HEK293T (cell line): ENCODE measurements at regions not wholly inside any gene's neighbourhood (a gene's known extent, or its start where the extent isn't known, plus 50 kb on each side); places are given as distances from the start of the nearest gene placed in this dataset.

ENCODE experiments used
- CTCF ChIA-PET: fragments of 350-600 bp; formaldehyde crosslinking; extraction: SDS; loops from one replicate; lab custom pipeline; 2021; ENCODE audit warnings: antibody characterized with exemption, inconsistent platforms; lab: Yijun Ruan, JAX
- POLR2A ChIA-PET: fragments of 350-600 bp; formaldehyde crosslinking; extraction: SDS; loops from one replicate; lab custom pipeline; 2020; ENCODE audit warnings: antibody characterized with exemption, inconsistent platforms; lab: Yijun Ruan, JAX
- DNase-seq: peaks from one replicate; pipeline ENCODE4 v3.0.0; 2012; ENCODE audit warnings: mixed read lengths; ENCODE audit errors: extremely low spot score
- ARNT ChIP-seq: fragments of 450-650 bp; IDR thresholded peaks from 2 replicates; pipeline ENCODE4 v1.6.1; 2017; ENCODE audit warnings: mild to moderate bottlenecking
- BHLHE40 ChIP-seq: fragments of 450-650 bp; IDR thresholded peaks from 2 replicates; pipeline ENCODE4 v1.6.1; 2016; ENCODE audit warnings: mild to moderate bottlenecking, moderate library complexity, borderline replicate concordance
- CTBP1 ChIP-seq: fragments of 450-650 bp; IDR thresholded peaks from 2 replicates; pipeline ENCODE4 v1.6.1; 2016; ENCODE audit warnings: borderline replicate concordance
- ELF4 ChIP-seq: fragments of 450-650 bp; IDR thresholded peaks from 2 replicates; pipeline ENCODE4 v1.6.1; 2017; ENCODE audit warnings: antibody characterized with exemption
- FOXA1 ChIP-seq: fragments of 450-650 bp; IDR thresholded peaks from 2 replicates; pipeline ENCODE4 v1.6.1; 2016; ENCODE audit warnings: mild to moderate bottlenecking
- FOXK2 ChIP-seq: fragments of 450-650 bp; IDR thresholded peaks from 2 replicates; pipeline ENCODE4 v1.6.1; 2016; ENCODE audit warnings: mild to moderate bottlenecking
- FOXM1 ChIP-seq: fragments of 450-650 bp; IDR thresholded peaks from 2 replicates; pipeline ENCODE4 v1.6.1; 2017; ENCODE audit warnings: mild to moderate bottlenecking, borderline replicate concordance
- HDGF ChIP-seq: fragments of 450-650 bp; IDR thresholded peaks from 2 replicates; pipeline ENCODE4 v1.6.1; 2017; ENCODE audit warnings: antibody characterized with exemption, borderline replicate concordance
- L3MBTL2 ChIP-seq: fragments of 450-650 bp; conservative IDR thresholded peaks from 2 replicates; pipeline ENCODE4 v1.6.1; 2016; ENCODE audit warnings: mild to moderate bottlenecking
- LEF1 ChIP-seq: fragments of 450-650 bp; IDR thresholded peaks from 2 replicates; pipeline ENCODE4 v1.6.1; 2017; ENCODE audit warnings: mild to moderate bottlenecking, borderline replicate concordance
- NFRKB ChIP-seq: fragments of 450-650 bp; IDR thresholded peaks from 2 replicates; pipeline ENCODE4 v1.6.1; 2016; ENCODE audit warnings: mild to moderate bottlenecking, moderate library complexity
- SP1 ChIP-seq: fragments of 450-650 bp; IDR thresholded peaks from 2 replicates; pipeline ENCODE4 v1.6.1; 2017
- SUZ12 ChIP-seq: fragments of 450-650 bp; IDR thresholded peaks from 2 replicates; pipeline ENCODE4 v1.6.1; 2016; ENCODE audit warnings: mild to moderate bottlenecking
- TARDBP ChIP-seq: fragments of 450-650 bp; IDR thresholded peaks from 2 replicates; pipeline ENCODE4 v1.6.1; 2016
- ZNF384 ChIP-seq: fragments of 450-650 bp; IDR thresholded peaks from 2 replicates; pipeline ENCODE4 v1.6.1; 2016
- TF ChIP-seq, protein P1 (sequence below): fragments of 450-650 bp; IDR thresholded peaks from 2 replicates; pipeline ENCODE4 v1.6.1; 2016

DNA sequence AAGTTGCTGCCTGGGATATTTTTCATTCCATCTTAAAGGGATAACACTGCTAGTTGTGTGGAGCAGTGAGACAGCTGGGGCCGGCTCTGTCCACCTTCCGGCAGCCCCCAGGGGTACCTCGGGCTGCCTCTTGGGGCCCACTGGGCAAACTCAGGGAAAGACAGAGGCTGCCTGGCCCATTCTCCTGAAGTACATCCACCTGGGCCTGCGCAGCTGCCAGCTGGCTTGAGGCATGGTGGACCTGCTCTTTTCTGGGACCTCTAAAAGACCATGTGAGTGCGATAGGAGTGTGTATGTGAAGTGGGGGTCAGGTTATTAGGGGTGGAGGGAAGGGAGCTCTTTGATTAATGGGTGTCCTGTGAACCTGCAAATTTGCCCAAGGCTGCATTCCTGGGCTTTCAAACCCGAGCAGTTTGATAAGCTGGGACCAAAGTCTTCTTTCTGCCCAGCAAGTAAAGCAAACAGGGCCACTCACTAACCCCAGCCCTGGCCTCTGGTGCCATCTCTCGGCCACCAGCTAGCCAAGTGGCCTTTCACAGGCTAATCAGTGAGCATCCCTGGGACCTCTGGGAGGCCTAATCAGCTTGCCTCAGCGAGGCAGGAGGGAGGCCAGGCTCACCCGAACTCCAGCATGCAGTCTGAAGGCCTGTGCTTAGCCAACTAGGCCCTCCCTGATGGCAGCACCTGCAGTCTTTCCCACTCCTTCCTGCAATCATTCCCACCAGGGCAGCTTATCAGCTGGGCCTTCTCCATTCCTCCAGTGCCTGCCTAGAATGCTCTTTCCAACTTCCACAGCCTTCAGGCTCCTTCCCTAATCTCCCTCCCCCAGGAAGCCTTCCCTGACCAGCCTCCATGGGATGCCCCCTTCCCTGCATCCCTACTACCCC is 954.7 kb upstream of the ZNF722 start:
- TF ChIP-seq NFRKB (no peak), TARDBP (no peak), SP1 (no peak), ELF4 (no peak), ARNT (no peak), SUZ12 (no peak), FOXA1 (no peak), L3MBTL2 (no peak), CTBP1 (no peak), FOXM1 (no peak), FOXK2 (no peak), HDGF (no peak), LEF1 (no peak)
- ChIA-PET POLR2A (no interaction called here), CTCF (no interaction called here)
- no peak for DNase-seq

DNA sequence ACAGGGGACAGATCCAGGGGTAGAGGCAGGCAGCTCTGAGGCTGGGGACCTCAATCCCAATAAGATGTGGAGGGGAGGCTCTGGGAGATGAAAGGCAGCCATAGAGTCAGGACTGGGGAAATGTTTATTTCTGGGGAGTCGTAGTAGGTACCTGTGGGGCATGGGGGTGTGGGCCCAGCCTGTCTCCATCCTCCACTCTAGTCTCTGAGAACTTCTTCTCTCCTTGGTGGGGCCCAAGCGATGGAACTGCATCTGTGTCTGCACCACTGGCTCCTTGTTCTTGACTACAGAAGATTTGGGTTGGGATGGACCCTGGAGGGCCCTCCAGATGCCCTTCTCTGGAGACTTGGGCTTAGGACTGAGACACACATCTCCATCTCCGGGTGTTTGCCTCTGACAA is 953.9 kb upstream of the ZNF722 start:
- no peak for DNase-seq
- TF ChIP-seq SP1: no peak
- TF ChIP-seq CTBP1: no peak
- TF ChIP-seq L3MBTL2: no peak
- TF ChIP-seq HDGF: no peak
- TF ChIP-seq ARNT: no peak
- TF ChIP-seq FOXK2: no peak
- TF ChIP-seq, protein P1, sequence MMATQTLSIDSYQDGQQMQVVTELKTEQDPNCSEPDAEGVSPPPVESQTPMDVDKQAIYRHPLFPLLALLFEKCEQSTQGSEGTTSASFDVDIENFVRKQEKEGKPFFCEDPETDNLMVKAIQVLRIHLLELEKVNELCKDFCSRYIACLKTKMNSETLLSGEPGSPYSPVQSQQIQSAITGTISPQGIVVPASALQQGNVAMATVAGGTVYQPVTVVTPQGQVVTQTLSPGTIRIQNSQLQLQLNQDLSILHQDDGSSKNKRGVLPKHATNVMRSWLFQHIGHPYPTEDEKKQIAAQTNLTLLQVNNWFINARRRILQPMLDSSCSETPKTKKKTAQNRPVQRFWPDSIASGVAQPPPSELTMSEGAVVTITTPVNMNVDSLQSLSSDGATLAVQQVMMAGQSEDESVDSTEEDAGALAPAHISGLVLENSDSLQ: no peak
- no peak for TF ChIP-seq ZNF384
- CTCF ChIA-PET: no interaction called here
- POLR2A ChIA-PET: no interaction called here

DNA sequence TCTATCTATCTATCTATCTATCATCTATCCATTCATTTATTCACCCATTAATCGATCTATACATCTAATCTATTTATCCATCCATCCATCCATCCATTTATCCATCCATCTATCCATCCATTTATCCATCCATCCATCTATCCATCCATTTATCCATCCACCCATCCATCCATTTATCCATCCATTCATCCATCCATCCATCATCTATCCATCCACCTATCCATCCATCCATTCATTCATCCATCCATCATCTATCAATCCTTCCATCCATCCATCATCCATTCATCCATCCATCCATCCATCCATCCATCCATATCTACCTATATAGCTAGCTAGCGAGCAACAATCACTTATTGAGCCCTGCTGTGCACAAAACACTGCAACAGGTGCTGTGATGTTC is 953.1 kb upstream of the ZNF722 start:
- POLR2A ChIA-PET: no interaction called here
- TF ChIP-seq NFRKB (no peak), FOXA1 (no peak), ZNF384 (no peak), FOXM1 (no peak), ARNT (no peak), LEF1 (no peak), TARDBP (no peak), L3MBTL2 (no peak), FOXK2 (no peak), HDGF (no peak), BHLHE40 (no peak), SUZ12 (no peak), CTBP1 (no peak), ELF4 (no peak)
- TF ChIP-seq, protein P1: no peak
- CTCF ChIA-PET: no interaction called here
- no peak for DNase-seq

DNA sequence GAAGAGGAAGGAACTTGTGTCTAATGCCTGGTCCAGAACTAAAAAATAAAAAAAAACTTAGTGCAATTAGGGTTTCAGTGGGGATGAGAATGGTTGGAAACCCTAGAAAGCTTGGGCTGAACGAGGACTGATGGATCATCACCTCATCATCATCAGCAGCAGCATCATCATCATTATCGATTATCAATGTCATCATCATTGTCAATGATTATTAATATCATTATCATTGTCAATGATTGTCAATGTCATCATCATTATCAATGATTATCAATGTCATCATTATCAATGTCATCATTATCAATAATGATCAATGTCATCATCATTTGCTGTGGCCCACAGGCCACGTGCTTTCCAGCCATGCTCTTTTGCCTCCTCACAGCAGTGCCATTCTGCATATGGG is 952.0 kb upstream of the ZNF722 start:
- TF ChIP-seq, protein P1: no peak
- no peak for TF ChIP-seq L3MBTL2
- no peak for TF ChIP-seq SP1
- TF ChIP-seq FOXM1: no peak
- TF ChIP-seq HDGF: no peak
- no peak for TF ChIP-seq ELF4
- no peak for TF ChIP-seq ZNF384
- no peak for TF ChIP-seq TARDBP
- no peak for TF ChIP-seq SUZ12
- TF ChIP-seq FOXK2: no peak
- TF ChIP-seq NFRKB: no peak
- TF ChIP-seq ARNT: no peak
- TF ChIP-seq CTBP1: no peak
- TF ChIP-seq BHLHE40: no peak
- TF ChIP-seq LEF1: no peak
- TF ChIP-seq FOXA1: no peak
- ChIA-PET CTCF (no interaction called here), POLR2A (no interaction called here)
- no peak for DNase-seq

DNA sequence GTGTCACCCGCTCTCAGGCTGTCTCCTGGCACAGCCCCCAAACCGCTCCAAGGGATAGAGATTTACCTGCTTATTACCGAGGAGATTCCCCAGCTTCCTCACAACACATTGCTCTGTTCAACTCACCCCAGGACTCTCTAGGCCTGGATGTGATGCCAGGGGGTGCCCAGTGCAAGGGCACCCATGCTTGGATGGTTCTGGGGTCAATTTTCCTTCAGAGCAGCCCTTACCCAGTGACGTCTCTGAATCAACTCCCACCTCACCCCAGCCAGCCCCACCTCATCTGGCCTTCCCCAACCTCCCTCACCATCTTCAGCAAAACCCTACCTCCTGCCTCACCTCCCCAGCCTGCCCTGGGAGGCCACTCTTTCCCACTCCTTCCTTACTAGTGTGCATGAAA is 951.6 kb upstream of the ZNF722 start:
- no peak for DNase-seq
- ChIA-PET POLR2A (no interaction called here), CTCF (no interaction called here)
- TF ChIP-seq FOXM1 (no peak), ZNF384 (no peak), SUZ12 (no peak)

DNA sequence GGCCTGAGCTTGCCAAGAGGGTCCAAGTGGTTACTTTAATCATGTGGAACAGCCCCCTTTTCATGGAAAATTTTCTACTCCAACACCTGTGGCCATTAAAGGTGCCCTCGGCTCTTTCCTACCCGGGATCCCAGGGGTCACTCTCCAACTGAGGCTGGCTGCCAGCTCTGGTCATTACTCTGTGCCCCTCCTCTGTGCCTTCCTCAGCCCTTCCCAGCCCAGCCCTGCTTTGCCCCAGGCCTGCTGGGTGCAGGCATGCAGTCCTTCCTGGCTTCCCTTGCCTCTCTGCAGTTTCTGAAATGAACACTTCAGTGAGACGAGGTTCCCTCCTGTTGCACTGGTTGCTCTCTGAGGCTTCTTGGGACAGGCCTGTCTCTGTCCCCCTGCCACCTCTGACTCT is 951.1 kb upstream of the ZNF722 start:
- CTCF ChIA-PET: no interaction called here
- POLR2A ChIA-PET: no interaction called here
- DNase-seq: no peak
- TF ChIP-seq SUZ12 (no peak), ARNT (no peak), FOXM1 (no peak), TARDBP (no peak), LEF1 (no peak)
